SKM-1 treated with dmso at 0.1 percent for 144 hours (cell line): ENCODE measurements at regions not wholly inside any gene's neighbourhood (a gene's known extent, or its start where the extent isn't known, plus 50 kb on each side); places are given as distances from the start of the nearest gene placed in this dataset.
"Not testable (repeated sequence)": the region's sequence is repeated elsewhere in the genome, so short reads cannot be mapped to it uniquely, and the experiment has no call there.

Experiments
- DNase-seq: peaks from one replicate; lab custom pipeline; 2025; ENCODE audit not compliant: unreplicated experiment; lab: John Stamatoyannopoulos, UW

DNA sequence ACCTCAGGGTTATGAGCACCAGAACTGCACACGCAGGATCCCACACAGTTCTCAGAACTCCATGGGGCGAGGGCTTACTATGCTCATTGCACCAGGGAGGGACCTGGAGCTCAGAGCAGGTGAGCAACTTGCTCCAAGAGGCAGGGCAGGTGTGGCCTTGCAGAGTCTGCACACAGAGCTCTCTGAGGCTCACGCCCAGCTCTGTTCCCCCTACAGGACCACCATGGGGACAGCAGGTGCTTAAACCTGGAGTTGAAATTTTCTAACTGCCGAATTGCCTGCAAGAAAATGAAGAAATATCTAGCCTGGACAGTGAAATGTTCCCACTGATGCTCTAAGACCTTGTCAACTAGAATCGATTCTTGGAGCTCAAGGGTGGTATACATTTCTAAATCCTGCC is 49.9 kb upstream of the MSMB start:
- DNase-seq, result not testable (repeated sequence)

DNA sequence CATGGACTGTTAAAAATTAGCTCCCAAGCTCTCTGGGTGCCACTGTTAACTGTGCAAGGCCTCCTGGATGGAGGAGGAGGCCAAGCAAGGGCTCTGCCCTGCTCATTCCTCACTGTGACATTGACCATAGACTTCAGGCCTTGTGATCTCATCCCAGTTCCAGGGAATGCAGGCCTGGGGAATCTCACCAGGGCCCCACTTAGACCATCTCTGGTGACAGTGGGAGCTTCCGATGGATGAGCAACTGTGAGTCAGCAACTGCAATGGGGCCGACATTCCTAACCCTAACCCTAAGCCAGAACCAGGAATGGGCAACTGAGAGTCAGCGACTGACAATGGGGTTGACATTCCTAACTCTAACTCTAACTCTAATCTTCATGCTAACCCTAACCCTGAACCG is 50.4 kb upstream of the MSMB start:
- no peak for DNase-seq

DNA sequence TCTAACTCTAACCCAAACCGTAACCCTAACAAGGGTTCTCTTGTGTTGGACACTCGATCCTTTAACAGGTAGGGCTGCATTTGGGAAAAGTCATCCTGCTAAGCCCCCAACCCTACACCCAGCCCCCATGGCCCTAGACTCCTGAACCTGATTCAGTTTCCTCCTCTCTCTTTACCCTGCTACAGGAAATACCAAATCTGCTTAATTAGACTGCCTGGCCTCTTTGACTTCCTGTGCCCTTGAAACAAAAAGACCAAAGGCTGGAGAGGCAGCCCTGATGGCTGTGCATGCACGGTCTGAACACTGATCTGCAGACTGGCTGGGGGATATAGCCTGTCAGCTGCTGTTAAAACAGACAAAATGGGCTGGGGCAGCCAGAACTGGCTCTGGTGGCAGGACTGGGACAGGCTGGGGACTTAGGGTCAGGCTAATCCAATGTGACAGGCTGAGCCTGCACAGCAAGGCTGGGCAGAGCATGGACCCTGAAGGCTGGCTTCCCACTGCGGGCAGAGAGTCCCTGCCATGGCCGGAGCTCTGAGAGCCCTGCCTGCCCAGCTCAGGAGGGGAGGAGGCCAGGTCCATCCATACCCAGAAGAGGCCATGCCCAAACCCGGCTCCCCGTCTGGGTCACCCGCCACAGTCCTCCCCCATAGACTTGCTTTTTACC is 51.0 kb upstream of the MSMB start:
- peak; percentile 43 for DNase-seq

DNA sequence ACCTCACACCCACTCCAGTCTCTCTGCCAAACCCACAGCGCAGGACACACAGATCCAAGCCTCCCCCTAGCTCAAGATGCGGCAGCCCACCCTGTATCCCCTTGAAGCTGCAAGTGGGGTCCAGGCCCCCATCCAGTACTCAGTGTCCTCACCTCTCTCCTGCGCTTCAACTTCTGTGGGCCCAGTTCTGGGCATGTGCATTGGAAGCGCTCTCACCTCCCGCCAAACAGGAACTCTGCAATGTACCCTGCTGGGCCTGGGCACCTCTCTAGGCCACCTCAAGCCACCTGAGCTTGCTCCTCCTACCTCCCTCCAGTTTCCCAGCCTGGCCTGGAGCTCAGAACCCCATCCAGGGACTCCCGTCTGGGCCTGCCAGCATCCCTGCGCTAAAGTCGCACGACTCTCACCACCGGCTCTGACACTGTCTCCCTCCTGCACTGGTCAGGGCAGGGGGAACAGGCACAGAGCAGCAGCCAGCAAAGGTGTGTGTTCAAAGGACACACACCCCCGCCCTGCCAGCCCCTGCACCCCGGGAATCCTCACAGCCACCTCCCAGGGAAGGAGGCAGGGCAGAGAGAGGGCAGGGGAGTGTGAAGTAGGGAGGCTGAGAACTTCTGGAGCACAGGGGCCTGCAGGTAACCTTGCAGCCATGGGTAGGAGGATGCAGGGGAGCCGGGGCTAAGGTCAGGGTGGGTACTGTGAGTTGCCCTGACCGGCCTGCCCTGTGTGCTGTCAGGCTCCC is 51.7 kb upstream of the MSMB start:
- DNase-seq, result no peak

DNA sequence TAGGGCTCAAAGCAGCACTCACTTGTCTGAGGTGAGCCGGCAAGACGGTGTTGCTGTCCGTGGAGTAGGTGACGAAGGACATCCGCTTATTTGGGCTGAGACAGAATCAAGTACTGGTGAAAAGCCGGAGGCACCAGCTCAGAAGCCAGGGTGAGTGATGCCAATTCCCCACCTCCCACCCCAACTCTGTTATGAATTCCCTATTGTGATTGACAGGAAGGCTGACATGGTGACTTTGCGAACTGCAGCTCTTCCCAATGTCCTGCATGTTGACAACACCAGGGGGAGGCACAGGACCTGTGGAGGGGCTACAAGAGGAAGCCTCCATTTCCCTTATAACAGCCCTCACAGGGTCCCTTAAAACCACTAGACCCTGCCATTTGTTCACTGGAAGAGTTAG is 52.3 kb upstream of the MSMB start:
- no peak for DNase-seq

DNA sequence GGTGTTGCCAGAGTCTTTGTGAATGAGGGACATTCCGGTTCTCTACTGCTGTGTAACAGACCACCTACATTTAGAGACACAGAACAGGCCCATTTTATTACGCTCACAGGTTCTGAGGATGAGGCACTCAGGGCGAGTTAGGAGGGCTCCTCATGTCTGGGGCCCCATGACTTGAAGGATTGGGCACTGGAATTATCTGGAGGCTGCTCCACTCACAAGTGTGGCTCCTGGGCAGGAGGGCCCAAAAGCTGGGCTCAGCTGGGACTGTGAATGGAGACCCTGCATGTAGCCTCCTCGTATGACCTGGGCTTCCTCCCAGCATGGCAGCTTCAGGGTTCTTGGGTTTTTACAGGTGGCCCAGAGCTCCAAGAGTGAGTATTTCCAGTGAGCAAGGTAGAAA is 52.9 kb upstream of the MSMB start:
- not testable (repeated sequence) for DNase-seq

DNA sequence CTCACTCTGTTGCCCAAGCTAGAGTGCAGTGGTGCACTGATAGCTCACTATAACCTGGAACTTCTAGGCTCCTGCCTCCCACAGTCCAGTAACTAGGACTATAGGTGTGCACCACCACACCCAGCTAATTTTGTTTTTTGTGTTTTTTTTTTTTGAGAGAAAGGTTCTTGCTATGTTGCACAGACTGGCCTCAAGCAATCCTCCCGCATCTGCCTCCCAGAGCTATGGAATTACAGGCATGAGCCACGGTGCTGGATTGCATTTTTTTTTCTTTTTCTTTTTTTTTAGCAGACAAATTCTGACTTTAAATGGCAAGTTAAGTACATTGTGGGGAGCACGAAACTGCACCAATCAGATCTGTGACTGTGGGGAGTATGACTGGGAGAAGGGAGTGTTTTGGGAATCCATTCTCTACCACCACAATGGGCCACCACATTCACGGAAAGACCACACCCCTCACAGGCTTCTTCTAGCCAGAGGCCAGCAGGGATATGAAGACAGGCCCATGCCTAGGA is 58.1 kb upstream of the MSMB start:
- DNase-seq, result no peak

DNA sequence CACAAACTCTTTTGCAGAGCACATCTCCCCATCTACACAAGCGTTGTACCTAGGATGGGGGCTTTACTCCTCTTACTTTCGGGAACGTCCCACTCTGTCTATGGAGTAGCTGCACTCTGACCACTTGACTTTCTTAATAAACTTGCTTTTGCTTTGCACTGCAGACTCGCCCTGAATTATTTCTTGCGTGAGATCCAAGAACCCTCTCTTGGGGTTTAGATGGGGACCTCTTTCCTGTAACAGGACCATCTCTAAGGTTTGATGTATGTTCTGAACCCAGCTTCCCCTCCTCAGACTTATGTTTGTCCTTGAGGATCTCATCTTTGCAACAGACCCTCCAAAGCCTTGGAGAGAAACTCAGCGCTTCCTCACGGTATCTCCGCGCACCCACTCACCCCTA is 59.3 kb upstream of the MSMB start:
- not testable (repeated sequence) for DNase-seq

DNA sequence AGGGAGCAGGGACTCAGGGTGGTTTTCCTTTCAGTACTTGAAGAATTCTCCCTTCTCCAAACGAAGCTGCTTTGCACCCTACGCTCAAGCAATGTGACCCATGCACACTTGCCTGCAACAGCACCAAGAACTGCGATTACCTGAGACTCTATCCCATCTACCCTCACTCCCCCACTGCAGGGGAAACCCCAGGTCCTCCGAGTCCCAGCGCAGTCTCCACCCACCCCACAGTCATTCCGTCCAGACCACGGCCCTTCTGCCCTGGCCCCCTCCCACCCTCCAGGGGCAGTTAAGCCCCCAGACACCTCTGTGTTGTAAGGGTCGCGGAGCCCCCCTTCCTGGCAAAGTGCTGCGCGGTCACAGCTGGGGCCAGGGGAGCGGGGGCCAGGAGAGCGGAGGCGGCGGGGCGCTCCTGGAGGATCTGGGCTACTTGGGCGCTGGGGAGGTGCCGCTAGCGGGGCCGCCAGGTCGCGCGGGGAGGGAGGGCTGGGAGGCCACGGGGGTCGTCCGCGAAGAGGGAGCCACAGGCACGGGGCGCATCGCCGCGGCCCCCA is 59.9 kb upstream of the MSMB start:
- DNase-seq, result not testable (repeated sequence)

DNA sequence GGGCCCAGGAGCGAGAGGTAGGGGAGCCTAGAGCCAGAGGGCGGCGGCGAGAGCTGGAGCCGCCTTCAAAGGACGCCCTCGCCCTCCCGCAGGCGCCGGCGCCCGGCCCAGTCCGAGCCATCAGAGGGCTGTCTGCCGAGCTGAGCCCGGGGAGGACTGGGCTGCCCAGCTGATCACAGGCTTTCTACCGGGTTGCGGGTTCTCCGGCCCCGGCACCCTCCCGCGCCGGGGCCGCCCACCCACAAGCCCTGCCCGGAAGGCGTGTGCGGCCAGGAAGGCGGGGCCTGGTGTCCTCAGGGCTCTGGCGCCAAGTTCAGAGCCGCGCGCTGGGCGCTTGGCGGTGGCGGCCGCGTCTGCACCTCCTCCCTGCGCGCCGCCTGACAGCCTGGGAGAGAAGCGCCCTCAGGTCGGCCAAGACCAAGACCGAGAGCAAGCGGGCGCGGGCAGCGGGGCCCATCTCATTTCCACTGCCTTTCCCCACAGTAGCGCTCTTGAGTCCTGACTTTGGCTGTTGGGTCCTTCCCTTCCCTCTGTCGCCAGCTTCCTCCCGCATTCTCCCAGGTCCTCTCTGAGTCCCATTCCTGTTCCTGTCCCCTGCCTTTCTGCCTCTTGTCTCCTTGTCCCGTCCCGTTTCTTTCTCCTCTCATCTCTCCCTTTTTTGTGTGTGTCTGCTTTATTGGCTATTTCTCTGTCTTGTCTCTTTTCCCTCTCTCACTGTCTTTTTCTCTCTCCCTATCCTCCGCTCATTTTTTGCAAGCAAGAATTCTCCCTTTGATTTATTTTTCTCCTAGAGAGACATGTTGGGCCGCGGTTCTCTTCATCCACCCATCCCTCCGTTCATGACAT is 60.6 kb upstream of the MSMB start:
- DNase-seq, result peak; percentile 42

DNA sequence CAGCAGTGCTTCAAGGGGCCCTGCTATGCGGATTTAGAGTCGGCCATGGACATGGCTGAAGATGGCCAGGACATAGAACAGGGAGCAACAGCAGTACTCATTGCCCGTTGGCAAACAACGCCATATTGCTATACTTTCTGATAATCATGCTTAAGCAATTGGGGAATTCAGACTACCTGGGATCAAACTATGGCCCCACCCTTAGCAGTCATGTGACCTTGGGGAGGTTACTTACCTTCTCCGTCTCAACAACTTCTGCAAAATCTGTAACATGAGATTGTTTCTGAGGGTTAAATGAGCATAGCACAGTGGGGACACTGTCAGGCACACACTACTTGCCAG is 62.1 kb upstream of the MSMB start:
- DNase-seq, result not testable (repeated sequence)

DNA sequence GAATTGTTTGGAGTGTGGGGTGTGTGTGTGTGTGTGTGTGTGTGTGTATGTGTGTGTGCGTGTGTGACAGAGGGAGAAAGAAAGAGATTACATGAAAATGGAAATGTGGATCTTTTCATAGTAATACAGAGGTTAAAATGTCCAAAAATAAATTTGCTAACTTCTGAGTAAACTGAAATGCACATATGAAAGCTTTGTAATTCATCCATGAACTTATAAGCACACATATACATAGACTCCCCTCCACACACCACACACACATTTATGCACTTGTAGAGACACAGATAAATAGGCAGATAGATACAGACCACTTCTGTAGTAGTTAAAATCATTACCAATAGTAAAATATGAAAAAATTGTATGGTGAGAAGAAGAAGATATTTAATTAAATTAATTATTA is 108.2 kb upstream of the MSMB start:
- DNase-seq, result not testable (repeated sequence)

DNA sequence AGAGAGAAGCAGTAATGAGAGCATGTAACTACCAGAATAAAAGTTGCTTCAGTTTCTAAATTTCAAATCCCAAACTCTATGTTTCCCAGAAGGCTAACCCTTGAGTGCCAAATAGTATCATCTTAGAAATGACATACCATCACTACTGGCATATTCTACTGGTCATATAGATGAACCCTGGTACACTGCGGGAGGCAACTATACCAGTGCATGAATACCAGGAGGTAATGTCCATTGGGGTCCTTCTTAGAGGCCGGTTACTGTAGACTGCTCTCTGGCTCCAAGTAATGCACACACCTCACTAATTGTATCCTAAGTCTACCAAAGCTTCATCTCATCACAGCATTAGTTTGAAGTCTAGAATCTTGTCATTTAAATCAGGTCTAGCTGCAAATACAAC is 108.6 kb upstream of the MSMB start:
- not testable (repeated sequence) for DNase-seq

DNA sequence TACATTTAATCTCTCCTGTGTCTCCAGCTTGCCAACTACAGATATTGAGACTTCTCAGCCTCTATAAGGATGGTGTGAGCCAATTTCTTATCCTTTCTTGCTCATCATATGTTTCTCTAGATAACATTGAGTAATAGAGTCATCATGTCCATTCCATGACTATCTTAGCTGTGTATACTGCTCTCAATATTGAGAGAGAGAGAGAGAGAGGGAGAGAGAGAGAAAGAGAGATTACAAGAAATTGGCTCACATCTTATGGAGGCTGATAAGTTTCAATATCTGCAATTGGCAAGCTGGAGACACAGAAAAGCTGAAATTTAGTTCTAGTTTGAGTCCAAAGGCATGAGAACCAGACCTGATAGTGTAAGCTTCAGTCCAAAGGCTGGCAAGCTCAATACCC is 110.8 kb upstream of the MSMB start:
- not testable (repeated sequence) for DNase-seq

DNA sequence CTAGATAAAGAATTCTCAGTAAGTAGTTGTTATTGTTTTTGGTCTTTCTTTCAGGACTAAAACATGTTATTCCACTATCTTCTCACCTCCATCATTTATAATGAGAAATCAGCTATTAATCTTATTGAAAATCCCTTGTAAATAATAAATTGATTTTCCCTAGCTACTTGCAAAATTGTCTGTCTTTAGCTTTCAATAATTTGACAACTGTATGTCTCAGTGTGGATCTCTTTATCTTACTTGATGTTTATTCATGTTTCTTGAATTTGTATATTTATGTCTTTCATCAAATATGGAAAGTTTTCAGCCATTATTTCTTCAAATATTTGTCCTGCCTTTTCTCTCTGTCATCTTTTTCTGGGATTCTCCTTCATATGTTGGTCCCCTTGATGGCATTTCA is 117.1 kb upstream of the ANTXRL start:
- no peak for DNase-seq

DNA sequence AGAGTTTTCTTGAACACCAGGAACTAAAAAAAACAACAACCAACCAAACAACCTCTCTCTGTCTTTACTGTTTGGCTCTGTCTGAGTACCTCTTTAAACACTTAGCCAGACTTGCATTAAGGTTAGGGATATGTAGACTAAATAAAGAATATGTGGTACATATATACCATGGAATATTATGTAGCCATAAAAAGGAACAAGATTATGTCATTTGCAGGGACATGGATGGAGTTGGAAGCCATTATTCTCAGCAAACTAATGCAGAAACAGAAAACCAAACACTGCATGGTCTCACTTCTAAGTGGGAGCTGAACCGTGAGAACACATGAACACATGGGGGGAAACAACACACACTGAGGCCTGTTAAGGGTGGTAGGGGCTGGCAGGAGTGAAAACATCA is 116.0 kb upstream of the ANTXRL start:
- no peak for DNase-seq

DNA sequence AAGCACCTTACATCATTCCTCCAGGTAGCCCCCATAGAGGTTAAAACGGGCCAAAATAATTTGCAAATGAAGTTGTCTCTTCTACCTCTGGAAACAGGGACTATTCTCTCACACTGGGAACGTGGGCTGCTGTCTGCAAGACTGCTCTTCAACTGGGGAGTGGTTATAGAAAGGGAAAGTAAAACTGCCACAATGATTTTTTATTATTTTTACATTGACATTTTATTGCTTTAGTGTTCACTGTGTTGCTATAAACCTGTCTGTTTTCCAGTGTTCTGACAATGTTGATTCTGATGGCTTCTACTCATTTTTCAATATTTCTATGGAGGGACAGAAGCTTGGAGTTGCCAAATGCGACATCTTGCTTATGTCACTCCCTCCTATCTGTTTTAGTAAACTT is 115.1 kb upstream of the ANTXRL start:
- no peak for DNase-seq

DNA sequence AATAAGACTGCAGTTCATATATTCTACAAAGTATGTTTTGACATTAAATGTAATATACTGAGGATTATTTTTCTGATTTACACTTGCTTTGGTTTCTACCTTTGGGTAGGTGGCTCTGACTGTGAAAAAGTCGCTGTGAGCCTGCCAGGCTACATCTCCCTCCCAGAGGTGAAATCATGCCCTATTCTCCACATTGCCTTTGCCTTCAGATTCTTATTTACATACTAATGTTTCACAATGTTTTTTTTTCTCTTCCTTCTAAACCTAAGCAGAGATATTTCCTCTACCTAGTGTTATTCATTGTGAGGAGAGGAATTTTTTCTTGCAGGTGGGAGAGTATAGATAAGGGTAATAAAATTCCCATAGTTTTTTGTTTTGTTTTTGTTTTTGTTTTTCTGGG is 111.5 kb upstream of the ANTXRL start:
- DNase-seq, result no peak

DNA sequence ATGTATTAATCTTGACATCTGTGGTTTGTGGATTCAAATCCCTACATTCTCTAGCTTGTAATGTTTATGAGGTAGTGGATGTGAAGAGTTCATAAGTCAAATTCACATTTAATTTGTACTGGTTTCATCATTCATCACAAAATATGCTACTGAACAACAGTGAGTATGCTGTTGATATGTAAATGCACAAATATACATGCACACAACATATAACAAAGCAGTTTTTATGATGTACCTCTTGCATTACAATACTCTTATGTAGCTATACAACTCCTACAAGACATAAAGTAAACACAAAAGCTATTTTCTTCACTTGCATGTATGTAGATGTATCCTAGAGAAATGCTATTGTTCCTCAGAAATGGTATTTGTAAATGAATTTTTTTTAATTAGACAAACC is 111.0 kb upstream of the ANTXRL start:
- no peak for DNase-seq

DNA sequence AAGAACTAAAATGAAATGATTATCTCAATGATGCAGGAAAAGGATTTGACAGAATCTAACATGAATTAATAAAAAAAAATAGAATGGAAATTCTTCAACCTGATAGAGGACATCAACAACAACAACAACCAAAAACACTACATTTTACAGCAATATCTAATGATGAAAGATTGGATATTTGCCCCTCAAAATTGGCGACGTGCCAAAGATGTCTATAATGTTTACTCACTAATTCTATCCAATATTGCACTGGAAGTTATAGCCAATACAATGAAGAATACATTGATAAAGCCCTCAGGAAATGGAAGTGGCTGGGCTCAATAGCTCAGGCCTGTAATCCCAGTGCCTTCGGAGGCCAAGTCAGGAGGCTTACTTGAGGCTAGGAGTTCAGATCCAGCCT is 99.4 kb upstream of the ANTXRL start:
- not testable (repeated sequence) for DNase-seq

DNA sequence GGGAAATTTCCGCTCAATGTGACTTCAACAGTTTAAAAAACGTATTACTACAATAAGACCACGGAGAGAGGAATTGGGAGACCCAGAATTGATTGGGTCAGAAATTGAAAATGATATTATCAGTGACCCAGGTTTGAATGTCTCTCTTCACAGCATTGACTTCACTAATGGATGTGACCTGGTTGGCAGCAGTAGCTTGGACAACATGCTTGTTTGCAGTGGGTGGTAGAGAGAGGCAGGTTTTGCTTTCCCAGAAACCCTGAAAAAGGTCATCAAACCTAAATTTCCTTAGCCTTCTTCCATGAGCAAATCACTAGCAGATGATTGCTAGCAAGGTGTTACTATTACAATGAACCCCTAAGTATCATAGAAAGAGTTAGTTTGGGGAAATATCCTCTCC is 89.7 kb upstream of the ANTXRL start:
- no peak for DNase-seq

DNA sequence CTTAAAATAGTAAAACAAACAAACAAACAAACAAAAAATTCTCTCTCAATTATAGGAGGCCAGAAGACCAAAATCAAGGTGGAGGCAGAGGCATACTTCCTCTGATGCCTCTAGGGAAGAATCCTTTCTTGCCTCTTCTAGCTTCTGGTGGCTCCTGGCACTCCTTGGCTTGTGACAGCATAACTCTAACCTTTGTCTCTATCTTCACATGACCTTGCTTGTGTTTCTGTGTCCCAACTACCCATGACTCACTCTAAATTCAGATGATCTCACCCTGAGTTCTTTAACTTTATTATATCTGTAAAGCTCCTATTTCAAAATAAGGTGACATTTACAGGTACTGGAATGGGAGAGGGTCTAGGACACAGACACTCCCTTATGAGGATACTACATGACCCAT is 88.3 kb upstream of the ANTXRL start:
- no peak for DNase-seq
